Endometrium (tissue), 2 donors: ENCODE measurements at regions not wholly inside any gene's neighbourhood (a gene's known extent, or its start where the extent isn't known, plus 50 kb on each side); places are given as distances from the start of the nearest gene placed in this dataset.
"Not testable (repeated sequence)": the region's sequence is repeated elsewhere in the genome, so short reads cannot be mapped to it uniquely, and the experiment has no call there.

Source experiments
- FAIRE-seq: peaks from 2 replicates; lab custom pipeline; 2012; peaks lifted over from hg19 to GRCh38; lab: Jason Lieb, UNC
- donor health status: control.
- donor health status: control.

DNA sequence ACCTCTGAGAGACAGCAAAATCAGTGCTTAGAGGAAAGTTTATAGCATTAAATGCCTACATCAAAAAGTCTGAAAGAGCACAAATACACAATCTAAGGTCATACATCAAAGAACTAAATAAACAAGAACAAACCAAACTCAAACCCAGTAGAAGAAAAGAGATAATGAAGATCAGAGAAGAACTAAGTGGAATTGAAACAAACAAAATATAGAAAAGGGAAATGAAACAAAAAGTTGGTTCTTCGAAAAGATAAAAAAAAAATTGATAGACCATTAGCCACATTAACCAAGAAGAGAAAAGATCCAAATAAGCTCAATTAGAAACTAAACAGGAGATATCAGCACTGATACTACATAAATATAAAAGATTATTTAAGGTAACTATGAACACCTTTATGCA, 280.0 kb upstream of the NRG3 start:
- FAIRE-seq, result no peak

DNA sequence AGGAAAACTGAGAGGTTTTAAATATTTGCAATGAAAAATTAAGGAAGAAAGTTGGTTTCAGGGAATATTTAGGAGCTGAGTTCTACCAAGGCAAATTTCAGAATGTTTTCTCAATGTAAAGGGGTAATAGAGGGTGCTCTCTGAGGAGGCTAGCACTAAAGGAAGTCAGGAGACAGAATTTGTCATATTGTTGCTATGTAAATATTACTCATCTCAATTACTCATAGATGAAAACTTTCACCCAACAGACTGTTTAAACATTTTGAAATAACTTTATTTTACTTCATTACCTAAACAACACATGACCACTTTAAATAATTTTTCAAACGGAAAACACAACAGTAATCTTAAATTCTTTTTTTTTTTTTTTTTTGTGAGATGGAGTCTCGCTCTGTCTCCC, 274.8 kb upstream of the NRG3 start:
- FAIRE-seq, result no peak

- no peak for FAIRE-seq
Observed at GRCh38 chr10:81603106-81603620, 271.8 kb upstream of the NRG3 start.

DNA sequence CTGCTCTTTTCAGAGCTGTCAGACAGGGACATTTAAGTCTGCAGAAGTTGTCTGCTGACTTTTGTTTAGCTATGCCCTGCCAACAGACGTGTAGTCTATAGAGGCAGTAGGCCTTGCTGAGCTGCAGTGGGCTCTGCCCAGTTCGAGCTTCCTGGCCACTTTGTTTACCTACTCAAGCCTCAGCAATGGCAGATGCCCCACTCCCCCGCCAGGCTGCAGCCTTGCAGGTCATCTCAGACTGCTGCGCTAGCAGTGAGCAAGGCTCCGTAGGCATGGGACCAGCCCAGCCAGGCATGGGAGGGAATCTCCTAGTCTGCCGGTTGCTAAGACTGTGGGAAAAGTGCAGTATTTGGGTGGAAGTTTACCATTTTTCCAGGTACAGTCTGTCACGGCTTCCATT, 230.5 kb upstream of the NRG3 start:
- FAIRE-seq, result not testable (repeated sequence)

DNA sequence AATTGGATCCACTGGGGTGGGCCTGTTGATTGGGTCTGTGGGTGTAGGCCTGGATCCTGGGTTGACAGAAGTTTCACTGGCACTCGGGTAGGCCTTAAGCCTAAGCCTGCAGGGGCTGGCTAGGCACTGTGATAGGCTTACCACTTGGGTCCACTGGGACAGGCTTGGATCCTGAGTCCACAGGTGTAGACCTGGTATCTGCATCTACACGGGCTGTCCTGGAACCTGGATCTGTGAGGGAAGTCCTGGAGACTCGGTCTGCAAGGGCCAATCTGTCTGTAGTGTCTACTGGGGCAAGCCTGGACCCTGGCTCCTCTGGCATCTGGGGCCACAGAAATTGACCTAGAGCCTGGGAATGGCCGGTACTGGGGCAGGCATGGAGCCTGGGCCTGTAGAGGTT, 219.0 kb upstream of the NRG3 start:
- no peak for FAIRE-seq

DNA sequence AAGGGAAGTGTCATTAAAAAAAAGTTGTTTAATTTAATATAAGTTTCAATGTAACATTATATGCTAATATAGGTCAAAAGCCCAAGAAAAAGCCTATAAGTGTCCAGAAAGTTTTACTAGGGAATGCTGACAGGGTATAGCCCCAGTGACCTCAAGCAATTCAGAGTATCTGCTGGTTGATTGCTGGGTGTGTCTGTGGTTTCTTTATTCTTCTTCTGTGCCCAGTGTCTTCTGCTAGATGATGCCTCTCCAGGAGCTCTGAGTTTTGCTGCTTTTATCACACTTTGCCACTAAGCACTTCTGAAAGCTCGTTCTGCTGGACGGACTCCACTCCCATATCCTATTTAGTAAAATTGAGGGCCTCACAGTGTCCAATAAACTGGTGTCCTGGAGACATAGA, 212.2 kb upstream of the NRG3 start:
- FAIRE-seq, result no peak

- not testable (repeated sequence) for FAIRE-seq
Observed at GRCh38 chr10:81664800-81665199, 210.2 kb upstream of the NRG3 start.

- no peak for FAIRE-seq
Observed at GRCh38 chr10:81674941-81675340, 200.1 kb upstream of the NRG3 start.

- no peak for FAIRE-seq
Observed at GRCh38 chr10:81679291-81679690, 195.7 kb upstream of the NRG3 start.

- no peak for FAIRE-seq
Observed at GRCh38 chr10:81680359-81680758, 194.6 kb upstream of the NRG3 start.

- FAIRE-seq, result no peak
Observed at GRCh38 chr10:81688459-81688858, 186.5 kb upstream of the NRG3 start.

DNA sequence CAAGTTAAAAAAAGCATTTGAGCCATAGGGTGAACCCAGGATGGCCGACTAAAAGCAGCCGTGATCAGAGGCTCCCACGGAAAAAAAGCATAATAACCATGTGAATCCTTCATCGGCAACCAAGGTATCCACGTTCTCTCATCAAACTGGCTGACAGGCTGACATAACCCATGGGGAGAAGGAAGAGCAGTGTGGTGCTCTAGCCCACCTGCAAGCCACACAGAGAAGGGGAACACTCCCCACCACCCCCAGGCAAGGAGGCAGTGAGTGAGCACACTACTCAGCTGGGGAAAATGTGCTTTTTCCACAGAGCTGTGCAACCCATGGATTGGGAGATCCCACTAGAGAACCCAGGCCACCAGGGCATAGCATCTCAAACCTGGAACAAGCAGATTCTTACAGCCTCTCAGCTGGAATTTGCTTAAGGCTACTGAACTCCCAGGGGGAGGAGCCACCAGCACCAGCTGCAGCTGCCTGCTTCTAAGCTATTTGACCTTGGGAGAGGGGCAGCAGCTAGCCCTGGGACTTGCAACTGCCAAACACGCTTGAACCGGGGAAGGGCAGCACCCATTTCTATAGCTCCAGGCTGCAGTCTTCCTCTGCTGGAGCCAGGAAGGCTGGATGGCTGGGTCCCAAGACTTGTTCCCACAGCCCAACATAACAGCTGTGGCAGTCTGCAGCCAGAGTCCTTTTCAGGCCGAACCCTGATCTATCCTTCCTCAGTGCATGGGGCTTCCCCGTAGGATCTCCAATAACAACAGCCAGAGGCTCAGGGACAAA, 178.2 kb upstream of the NRG3 start:
- no peak for FAIRE-seq

DNA sequence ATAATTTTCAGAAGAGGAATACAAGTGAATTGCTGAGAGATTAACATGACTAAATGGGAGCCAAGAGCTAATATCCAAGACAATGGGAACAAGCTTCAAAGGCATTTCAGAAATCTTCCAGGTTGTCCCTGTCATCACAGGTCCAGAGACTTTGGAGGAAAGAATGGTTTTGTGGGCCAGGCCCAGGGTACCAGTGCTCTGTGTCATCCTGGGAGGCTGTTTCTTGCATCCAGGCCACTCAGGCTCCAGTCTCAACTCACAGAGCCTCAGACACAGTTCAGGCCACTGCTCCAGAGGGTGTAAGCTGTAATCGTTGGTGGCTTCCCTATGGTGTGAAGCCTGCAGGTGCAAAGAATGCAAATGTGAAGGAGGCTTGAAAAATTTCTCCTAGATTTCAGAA, 170.4 kb upstream of the NRG3 start:
- FAIRE-seq, result no peak

- FAIRE-seq, result no peak
Observed at GRCh38 chr10:81708416-81708815, 166.6 kb upstream of the NRG3 start.

GRCh38 chr10:81708929-81709328, 166.1 kb upstream of the NRG3 start:
- no peak for FAIRE-seq

GRCh38 chr10:81722399-81722798, 152.6 kb upstream of the NRG3 start:
- FAIRE-seq, result no peak

DNA sequence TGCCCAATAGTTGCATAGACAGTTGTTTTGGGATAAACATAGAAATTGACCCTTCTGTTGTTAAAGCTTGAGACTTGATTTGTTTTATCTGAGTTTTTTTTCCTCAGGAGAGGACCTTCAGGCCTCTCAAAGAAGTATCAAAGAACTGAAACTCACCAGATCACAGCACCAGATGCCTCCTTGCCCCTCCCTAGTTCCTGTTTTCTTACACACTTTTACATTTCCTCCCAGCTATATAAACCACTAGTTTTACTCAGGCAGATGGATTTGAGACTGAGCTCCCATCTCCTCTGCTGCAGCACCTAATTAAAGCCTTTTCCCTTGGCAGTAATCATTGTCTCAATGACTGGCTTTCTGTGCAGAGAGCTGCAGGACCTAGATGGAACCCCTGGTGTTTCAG, 150.6 kb upstream of the NRG3 start:
- FAIRE-seq, result no peak

DNA sequence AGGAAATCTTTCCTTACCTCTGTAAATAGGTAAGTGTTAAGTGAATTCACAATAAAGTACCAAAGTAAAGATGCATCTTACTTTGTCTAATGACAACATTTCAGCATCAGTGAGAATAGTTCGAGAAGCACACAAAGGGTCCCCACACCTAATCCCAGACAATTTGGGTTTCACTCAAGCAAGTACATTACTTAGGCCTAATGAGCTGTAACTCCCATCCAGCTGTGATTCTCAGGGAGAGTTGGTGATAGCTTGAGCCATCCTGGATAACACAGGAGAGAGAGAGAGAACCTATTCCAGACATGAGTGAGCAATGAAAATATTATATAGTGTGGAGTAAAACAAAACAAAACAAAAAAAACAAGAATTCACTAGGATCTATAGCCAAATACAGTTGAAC, 149.1 kb upstream of the NRG3 start:
- no peak for FAIRE-seq

DNA sequence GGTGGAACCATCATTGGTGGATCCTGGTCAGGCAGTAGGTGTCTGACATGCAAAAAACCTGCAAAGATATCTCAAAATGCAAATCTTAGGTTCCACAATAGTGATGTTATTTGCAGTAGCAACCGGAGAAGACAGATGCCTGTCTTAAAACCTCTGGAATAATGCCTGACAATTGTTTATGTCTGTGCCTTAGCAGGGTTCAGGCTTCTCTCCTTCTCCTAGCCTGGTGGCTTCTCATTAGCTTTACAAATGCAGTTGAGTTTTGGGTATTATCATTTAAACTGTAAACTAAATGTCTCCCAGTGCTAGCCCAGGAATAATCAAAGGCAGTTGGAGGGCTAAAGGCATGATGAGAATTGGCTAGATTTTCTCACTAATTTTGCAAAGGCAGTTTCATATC, 146.3 kb upstream of the NRG3 start:
- no peak for FAIRE-seq

DNA sequence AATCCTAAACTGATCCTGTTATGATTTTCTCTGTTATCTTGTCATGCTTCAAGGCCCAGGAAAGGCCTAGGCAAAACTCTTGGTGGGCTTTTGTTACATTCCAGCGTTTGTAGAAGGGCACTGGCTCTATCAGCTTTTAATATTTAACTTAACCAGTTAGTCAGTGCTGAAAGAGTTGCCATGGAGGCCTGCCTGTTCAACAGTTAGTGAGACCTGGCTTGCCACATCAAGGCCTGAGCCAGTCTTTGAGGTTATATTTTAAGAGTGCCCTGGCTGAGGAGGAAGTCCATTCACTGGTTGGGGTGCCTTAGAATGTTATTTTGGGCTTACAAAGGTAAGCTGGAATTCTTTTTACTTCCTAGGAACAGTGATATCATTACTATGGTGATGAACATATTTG, 144.1 kb upstream of the NRG3 start:
- no peak for FAIRE-seq

- FAIRE-seq, result no peak
Observed at GRCh38 chr10:81733542-81733941, 141.5 kb upstream of the NRG3 start.

GRCh38 chr10:81735167-81735566, 139.8 kb upstream of the NRG3 start:
- not testable (repeated sequence) for FAIRE-seq

GRCh38 chr10:81759111-81759510, 115.9 kb upstream of the NRG3 start:
- no peak for FAIRE-seq

DNA sequence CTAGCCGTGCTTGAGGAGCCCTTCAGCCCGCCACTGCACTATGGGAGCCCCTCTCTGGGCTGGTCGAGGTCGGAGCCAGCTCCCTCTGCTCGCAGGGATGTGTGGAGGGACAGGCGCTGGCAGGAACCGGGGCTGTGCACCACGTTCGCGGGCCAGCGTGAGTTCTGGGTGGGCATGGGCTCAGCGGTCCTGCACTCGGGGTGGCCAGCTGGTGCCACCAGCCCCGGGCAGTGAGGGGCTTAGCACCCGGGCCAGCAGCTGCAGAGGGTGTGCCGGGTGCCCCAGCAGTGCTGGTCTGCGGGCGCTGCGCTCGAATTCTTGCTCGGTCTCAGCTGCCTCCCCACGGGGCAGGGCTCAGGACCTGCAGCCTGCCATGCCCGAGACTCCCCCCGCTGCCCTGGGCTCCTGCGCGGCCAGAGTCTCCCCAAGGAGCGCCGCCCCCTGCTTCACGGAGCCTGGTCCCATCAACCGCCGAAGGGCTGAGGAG, 90.8 kb upstream of the NRG3 start:
- no peak for FAIRE-seq
